Right ventricle myocardium inferior (tissue), 1 donor: ENCODE measurements at regions not wholly inside any gene's neighbourhood (a gene's known extent, or its start where the extent isn't known, plus 50 kb on each side); places are given as distances from the start of the nearest gene placed in this dataset.

Source experiments
- ATAC-seq: fragments of 200-7000 bp; cut with Tn5 transposase; one replicate; pipeline ENCODE4 v1.9.1; 2020; ENCODE audit warnings: mild to moderate bottlenecking, moderate library complexity
- DNase-seq: peaks from one replicate; pipeline ENCODE4 v3.0.0; 2021; ENCODE audit errors: missing footprints
- intact Hi-C: fragments of 100-400 bp; cut with DNase I; formaldehyde crosslinking; loops from one replicate; pipeline ENCODE4 v1.11.0; 2022
- donor health status: DM: no; HTN: yes; CAD: no; lungs with severe emphysema.

DNA sequence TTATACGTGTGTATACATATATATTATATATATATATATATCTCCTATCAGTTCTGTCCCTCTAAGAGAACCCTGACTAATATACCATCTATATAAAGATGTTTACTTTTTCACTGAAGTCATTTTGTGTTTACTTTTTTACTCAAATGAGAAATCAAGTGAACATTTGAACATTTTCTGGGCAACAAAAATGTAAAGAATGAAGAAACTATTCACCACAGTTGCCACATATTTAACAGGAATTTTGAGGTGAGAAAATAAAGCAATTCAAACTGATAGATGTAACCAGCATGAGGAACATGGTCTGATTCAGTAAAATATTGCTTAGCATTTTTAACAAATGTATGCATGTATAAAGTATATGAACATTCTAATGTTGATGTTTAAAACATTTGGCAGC is 299.2 kb upstream of the KLHL1 start:
- DNase-seq (no peak), ATAC-seq (no peak)
- intact Hi-C loops, result no loop called here

DNA sequence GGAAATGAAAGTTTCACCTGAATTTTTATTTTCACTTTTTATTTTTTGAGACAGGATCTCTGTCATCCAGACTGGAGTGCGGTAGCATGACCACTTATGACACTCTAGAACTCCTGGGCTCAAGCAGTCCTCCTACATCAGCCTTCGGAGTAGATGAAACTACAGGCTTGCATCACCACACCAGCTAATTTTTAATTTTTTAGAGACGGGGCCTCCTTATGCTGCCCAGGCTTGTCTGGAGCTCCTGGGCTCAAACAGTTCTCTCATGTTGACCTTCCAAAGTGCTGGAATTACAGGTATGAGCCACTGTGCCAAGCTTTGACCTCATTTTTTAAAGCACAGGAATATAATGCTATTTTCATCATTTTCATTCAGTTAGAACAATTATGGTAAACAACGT is 297.0 kb upstream of the KLHL1 start:
- ATAC-seq (no peak), DNase-seq (no peak)
- intact Hi-C loops, result no loop called here

DNA sequence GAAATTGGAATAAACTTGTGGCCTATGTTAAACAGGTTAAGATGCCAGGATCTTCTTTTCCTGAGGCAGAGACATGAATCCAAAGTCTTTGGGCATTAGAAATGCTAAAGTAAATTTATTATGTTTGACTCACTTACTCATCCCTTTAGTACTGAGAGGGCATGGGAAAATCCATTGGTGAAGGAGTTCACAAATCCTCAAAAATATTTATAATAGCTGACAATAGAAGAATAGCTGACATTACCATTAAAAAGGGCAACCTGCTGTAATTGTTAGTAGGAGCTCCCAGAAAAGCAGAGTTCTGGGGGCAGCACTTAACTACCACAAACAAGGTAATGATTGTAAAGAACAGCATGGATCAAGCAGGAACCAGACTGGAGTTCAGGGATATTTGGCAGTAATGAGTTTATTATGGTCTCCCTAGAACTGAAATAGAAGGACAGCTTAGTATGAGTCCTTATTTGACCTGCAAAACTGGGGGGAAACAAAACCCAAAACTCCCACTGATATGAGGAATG is 285.8 kb upstream of the KLHL1 start:
- intact Hi-C loops, result no loop called here
- no peak for ATAC-seq
- no peak for DNase-seq

DNA sequence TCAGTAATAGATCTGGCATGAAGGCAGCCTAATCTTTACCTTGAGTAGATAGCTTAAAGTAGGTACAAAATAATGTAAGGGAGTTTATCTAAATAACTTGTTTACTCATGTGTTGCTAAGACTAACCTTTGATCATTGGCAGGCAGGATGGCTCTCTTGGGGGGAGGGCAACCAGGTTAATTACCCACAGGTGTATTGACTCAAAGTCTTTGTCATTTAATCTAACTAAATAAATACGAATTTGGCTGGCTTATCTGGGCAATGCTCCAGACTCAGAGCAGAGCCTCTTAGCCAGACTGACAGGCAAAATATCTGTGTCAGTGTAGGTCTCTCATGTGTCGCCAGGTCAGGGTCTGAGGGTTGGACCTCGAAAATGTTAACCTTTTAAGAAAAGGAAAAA is 283.4 kb upstream of the KLHL1 start:
- DNase-seq (no peak), ATAC-seq (no peak)
- intact Hi-C loops, result no loop called here

DNA sequence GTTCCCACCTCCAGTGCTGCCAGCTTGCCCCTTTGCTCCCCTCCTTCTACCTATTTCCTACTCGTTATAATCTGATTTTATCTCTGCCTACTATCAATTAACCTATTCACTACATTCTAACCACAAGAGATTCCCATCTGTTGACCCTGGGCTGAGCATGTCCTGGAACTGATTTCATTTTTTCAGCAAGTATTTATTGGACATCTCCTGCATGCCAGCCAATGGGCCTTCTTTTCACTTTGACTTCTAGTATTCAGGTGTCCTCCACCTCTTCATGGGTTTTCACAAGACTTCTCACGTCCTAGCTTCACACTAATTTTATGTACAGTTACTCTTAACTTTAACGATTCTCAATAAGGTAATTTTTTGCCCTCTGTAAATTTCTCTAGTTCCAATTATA is 282.7 kb upstream of the KLHL1 start:
- ATAC-seq, result no peak
- DNase-seq, result no peak
- intact Hi-C loops, result no loop called here

DNA sequence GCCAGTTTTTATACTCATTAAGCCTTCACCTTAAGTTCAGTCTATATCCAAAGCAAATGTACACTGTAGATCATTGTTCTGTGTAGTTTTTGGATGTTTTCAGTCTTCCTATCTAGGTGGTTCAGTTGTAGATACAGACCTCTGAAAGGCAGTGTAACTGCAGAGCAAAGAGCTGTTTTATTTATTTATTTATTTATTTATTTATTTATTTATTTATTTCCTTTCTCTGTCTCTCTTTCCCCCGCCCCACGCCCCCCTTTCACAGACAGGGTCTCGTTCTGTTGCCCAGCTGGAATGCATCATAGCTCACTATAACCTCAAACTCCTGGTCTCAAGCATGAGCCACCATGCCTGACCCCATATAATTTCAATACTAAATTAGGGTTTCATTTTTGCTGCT is 281.8 kb upstream of the KLHL1 start:
- ATAC-seq, result no peak
- intact Hi-C loops, result no loop called here
- DNase-seq, result no peak

DNA sequence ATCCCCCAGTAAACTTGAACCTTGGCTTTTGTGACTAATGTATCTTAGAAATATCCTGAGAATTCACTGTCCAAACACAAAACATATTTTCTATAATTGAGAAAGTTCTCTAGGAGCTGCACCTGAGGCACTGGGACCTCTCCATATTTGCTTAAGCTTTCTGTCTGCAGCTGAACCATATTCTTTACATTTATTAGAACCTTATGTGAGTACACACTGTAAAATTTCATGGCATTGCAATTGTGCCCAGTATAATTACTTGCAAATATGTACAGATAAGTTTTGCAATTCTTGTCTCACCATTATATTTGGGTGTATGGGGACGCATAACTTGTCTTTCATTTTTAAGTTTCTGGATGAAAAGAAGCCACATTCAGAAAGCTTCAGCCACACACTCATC is 280.7 kb upstream of the KLHL1 start:
- DNase-seq, result no peak
- no peak for ATAC-seq
- intact Hi-C loops, result no loop called here

DNA sequence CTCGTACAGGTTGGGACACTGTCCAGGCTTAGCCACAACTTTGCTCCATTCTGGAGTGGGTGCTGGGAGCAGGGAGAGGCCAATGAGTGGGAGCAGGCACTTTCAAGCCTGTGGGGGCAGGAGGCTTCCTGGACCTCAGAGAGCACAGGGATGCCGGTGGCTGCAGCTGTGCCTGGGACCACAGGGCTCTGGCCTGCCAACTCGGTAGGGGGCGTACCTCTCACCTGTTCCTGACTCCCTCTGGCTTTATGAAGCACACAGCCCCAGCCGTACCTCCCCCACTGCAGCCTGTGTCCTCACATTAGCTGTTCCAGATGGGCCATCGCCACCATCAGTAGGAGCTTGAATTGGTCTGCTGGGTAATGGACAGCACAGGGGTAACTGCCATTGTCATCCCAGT is 278.7 kb upstream of the KLHL1 start:
- DNase-seq (no peak), ATAC-seq (no peak)
- intact Hi-C loops, result no loop called here

DNA sequence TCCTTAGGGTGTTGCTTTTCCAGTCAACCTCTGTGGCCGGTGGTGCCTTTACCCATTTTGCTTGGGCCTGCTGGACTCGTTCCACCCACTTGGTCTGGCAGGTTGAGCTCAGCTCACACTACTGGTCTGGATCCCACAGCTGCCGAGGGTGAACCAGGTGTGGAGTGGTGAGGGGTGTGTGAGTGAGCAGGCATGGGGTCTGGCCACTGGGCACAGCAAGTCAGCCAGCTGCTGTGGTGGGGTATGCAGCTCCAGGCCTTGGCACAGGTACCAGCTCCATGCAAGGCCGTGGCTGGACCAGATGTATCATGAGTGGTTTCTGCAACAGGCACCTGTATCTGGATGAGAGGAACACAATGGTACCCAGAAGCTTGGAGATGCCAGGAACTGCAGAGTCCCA is 277.6 kb upstream of the KLHL1 start:
- ATAC-seq (no peak), DNase-seq (no peak)
- intact Hi-C loops, result no loop called here

DNA sequence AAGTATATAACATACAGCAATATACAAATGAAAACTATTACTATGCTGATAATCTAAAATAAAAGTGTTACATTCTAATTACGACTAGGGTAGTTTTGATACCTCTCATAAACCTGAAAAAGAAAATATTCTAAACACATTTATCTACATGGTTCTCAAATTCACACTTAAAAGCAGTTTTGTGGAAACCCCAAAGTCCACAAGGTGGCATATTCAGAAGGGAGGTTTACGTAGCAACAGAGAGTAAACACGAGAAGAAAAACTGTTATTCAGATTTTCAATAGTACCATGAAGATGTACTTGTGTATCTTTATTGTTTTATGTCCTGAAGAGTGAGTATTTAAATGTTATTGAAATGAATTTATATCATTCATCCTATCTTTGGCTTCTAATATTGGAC is 275.9 kb upstream of the KLHL1 start:
- intact Hi-C loops, result no loop called here
- no peak for DNase-seq
- ATAC-seq, result no peak

DNA sequence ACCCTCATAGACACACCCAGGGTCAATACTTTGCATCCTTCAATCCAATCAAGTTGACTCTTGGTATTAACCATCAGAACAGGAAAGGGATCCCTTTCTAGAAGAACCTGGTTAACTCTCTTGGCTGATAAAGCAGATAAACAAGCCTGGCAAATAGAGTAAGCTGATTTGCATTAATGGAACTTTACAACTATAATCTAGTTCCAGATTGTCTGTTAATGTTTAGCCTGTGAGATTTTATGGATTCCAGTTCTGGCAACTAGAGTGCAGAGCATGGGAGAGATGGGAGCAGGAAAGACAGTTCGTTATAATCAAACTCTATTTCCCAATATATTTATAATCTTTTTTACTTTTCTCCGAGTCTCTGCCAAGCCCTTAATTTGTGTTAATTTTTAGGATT is 272.6 kb upstream of the KLHL1 start:
- intact Hi-C loops, result no loop called here
- no peak for DNase-seq
- ATAC-seq, result no peak

DNA sequence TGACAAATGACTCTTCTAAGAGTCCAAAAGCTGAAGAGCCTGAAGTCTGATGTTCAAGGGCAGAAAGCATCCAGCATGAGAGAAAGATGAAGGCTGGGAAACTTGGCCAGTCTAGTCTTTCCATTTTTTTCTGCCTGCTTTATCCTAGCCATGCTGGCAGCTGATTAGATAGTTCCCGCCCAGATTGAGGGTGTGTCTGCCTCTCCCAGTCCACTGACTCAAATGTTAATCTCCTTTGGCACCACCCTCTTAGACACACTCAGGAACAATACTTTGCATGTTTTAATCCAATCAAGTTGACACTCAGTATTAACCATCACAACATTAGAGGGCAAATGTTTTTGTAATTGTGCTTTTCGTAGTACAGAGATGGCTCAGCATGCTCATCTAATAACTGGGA is 267.5 kb upstream of the KLHL1 start:
- ATAC-seq, result no peak

DNA sequence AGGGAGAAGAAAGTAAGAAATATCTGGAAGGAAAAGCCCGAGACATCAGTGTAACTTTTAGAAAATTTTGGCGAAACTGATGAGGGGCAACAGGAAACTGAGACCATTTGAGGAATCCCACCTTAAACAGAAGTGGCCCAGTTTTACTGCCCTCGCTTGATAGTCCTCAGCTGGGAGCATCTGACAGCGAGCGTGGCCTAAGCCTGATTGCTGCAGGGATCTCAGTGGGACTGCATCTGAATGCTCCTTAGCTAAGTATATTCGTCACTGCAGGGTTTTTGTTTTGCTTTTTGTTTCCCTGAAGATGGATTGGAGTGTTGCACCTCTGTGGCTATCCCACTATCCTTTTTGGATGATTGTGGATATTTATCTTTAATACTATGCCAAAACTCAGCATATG is 262.7 kb upstream of the KLHL1 start:
- intact Hi-C loops, result no loop called here
- ATAC-seq, result no peak

More for the DNA sequence above, 267.5 kb upstream of the KLHL1 start:
- intact Hi-C loops, result no loop called here
- no peak for DNase-seq

DNA sequence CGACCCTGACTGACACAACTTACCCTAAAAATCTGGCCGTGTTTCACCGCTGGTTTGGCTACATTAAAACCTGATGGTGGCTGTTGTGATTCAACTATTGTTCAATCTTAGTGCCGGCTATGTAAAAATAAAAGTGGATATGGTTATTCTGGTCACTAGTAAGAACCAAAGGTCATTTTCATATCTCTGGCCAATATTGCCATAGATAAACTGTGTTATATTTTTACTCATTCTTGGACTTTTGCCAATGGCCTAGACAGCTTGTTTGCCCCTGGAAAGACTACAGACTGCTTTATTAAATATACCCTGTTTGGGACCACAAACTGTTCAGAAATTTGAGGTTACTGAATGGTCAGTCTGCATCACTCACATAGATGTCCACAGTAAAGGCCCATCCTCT is 258.5 kb upstream of the KLHL1 start:
- DNase-seq (no peak), ATAC-seq (no peak)
- intact Hi-C loops, result no loop called here

More for the DNA sequence above, 262.7 kb upstream of the KLHL1 start:
- DNase-seq, result no peak

DNA sequence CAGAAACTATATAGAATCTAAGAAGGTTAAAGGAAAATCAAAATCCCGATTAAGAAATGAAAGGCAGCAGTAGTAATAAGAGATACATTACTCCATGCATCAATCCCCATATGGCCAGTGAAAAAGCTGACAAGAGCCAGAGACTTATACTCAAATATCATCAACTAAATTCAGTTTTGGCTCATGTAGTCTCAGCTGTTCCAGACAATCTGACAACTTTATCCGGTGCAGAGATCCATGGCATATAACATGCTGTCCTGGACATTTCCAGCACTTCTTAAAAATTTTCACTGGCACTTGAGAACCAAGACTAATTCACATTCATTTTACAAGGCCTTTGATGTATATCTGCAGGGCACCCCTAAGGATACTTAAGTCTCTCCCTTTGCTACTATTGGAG is 255.7 kb upstream of the KLHL1 start:
- DNase-seq (no peak), ATAC-seq (no peak)
- intact Hi-C loops, result no loop called here

DNA sequence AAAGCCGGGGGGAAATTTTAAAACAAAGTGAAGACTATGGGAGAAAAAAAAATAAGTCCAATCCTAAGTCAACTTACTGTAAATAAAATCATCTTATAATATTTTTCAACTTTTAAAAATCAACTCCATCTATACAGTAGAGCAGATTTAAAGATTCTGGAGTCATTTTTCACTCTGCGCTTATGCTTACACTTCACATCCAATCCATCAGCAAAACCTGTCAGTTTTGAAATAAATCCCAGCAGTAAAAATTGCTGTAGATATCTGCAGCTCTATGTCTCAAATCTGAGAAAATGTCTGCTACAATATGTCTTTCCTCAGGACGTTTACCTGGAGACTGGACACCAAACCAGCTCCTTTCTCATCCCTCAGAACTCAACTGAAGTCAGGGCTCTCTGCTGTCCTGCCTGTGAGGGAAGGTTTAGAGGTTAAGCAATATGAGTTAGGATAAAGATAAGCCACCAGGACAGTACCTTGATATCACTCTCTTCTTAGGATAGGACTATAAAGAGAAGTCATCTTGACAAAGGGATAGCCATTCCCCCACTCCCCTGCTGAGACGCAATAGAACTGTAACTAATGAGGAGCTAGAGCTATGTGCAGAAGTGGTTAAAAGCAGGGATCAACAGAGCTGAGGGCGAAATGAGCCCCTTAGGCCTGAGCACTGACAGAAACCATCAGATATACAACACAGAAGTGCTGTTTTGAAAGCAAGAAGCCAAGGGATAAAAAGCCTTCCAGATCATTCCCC is 254.7 kb upstream of the KLHL1 start:
- ATAC-seq, result no peak
- intact Hi-C loops, result no loop called here

DNA sequence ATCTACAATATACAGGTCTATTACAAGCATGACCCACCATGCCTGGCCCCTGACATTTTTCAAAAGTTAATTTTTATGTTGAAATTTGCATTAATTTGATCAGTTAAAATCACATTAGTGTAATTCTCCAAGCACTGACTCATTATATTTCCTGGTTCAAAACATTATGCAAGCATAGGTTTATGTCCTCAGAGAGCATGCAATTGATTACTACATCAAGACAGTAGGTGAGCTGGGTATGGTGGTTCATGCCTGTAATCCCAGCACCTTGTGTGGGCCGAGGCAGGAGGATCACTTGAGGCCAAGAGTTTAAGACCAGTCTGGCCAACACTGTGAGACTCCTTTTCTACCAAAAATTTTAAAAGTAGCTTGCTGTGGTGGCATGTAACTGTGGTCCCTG is 248.8 kb upstream of the KLHL1 start:
- intact Hi-C loops, result no loop called here
- DNase-seq, result no peak
- no peak for ATAC-seq

More for the DNA sequence above, 254.7 kb upstream of the KLHL1 start:
- no peak for DNase-seq

DNA sequence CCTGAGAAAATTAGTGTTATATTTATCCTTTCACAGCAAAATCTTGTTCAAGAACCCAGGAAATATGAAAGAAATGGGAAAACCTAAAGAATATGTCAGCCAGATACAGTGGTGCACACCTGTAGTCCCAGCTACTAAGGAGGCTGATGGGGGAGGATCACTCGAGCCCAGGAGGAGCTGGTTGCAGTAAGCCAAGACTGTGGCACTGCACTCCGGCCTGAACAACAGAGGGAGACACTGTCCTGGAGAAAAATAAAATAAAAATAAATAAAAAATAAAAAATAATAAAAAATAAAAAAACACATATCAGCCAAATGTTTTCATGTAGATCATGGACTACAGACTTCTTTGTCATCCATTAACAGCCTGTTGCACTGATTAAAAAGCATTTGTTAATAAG is 244.8 kb upstream of the KLHL1 start:
- intact Hi-C loops, result no loop called here
- DNase-seq (no peak), ATAC-seq (no peak)

DNA sequence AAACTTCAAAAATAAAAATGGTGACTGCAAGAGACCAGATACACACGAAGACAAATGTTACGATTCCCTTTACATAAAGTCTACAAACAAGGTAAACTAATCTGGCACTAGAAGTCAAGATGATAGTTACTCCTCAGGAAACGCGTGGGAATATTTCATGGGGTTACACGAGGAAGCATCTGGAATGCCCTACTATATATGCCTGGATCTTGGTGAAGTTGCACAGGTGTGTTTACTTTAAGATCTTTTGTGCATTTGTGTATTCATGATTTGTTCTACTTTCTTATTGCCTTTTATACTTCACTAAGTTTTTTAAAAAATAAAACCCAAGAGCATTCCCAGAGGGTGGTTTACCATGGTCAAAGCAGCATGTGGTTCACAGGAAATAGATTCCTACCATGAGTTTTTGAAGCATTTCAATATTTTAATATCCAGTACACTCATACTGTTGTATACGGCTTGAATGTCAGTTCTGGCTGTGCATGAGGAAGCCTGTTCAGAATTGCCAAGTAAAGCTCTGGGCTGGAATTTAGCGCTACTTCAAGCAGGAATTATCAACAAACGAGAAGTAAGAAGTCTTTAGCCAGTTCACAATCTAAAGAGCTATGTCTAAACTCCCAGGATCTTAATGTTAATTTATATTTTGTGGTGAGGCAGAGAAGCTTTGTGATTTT is 239.8 kb upstream of the KLHL1 start:
- ATAC-seq (no peak), DNase-seq (no peak)
- intact Hi-C loops, result no loop called here

DNA sequence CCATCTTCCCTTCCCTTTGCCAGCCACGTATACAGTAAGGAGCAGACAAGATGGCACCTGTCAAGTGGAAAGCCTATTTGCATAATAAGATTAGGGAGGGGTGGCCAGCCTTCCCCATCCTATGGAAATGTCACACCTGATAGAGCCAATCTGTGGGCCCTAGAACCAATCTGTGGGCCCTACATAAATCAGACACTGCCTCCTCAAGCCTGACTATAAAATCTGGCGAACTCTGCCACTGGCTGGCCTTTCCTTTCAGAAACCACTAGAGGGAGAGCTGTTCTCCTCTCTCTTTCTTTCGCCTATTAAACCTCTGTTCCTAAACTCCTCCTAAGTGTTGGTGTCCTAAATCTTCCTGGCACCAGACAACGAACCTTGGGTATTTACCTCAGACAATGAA is 231.5 kb upstream of the KLHL1 start:
- no peak for DNase-seq
- ATAC-seq, result no peak
- intact Hi-C loops, result no loop called here

DNA sequence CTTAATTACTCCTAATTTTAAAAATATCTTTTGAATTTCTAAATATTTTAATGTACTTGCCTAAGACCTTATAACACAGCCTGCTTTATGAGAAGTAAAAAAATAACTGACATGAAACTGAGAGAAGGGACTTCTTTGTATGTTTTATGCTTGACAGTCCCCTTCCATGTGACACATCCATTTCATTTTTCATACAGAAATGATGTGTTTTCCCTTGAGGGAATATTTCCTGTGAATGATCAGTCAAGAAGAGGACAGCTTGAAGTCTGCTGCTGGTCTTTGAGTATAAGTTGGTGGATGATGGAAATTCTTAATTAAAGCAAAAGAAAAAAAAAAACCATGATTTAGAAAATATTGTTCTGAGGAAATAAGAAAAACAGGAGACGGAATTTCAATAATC is 230.4 kb upstream of the KLHL1 start:
- intact Hi-C loops, result no loop called here
- ATAC-seq (no peak), DNase-seq (no peak)
